Esophagus muscularis mucosa (tissue), 4 donors: ENCODE measurements at regions not wholly inside any gene's neighbourhood (a gene's known extent, or its start where the extent isn't known, plus 50 kb on each side); places are given as distances from the start of the nearest gene placed in this dataset.

ENCODE experiments used
- DNase-seq: peaks from one replicate; pipeline ENCODE4 v3.0.0-alpha.2; 2017; ENCODE audit errors: extremely low spot score
- H3K27ac ChIP-seq, 4 donors: fragments of 200-600 bp; sonication (generic); replicated peaks in 1 of 4; 1 replicate in 3 of 4; 2 replicates in 1 of 4; pipeline ENCODE4 v1.5.1; 2016 to 2019; ENCODE audit warnings: mild to moderate bottlenecking in 1 of 4
- H3K27me3 ChIP-seq, 4 donors: fragments of 200-600 bp; sonication (generic); one replicate each; pipeline versions ENCODE4 v1.5.1 to v1.6.0; 2016 to 2019
- H3K36me3 ChIP-seq, 4 donors: fragments of 200-600 bp; sonication (generic); one replicate each; pipeline ENCODE4 v1.5.1; 2016 to 2019
- H3K4me1 ChIP-seq, 4 donors: fragments of 200-600 bp; sonication (generic); one replicate each; pipeline ENCODE4 v1.5.1; 2016 to 2019
- H3K4me3 ChIP-seq, 4 donors: fragments of 200-600 bp; sonication (generic); 1 replicate in 2 of 4; 2 replicates in 2 of 4; pipeline ENCODE4 v1.5.1; 2016 to 2019; ENCODE audit warnings: mild to moderate bottlenecking in 4 of 4, moderate library complexity in 1 of 4
- H3K9me3 ChIP-seq, 4 donors: fragments of 200-600 bp; sonication (generic); 1 replicate in 3 of 4; 2 replicates in 1 of 4; pipeline ENCODE4 v1.5.1; 2016 to 2019
- CTCF ChIP-seq, 3 experiments: fragments of 200-600 bp in 2 of 3; fragments of 450-650 bp in 1 of 3; sonication (generic) in 2 of 3; IDR thresholded peaks; one replicate each; pipeline ENCODE4 v1.5.1; 2017 to 2019; ENCODE audit warnings: antibody characterized with exemption in 3 of 3, mild to moderate bottlenecking in 2 of 3, moderate library complexity in 1 of 3
- EP300 ChIP-seq: sonication (generic); formaldehyde crosslinking; IDR thresholded peaks from one replicate; pipeline ENCODE4 v1.6.1; 2017; ENCODE audit warnings: antibody characterized with exemption
- POLR2A ChIP-seq: fragments of 450-650 bp; IDR thresholded peaks from one replicate; pipeline ENCODE4 v1.6.1; 2017; ENCODE audit warnings: antibody characterized with exemption, moderate library complexity, mild to moderate bottlenecking, low read depth
- POLR2AphosphoS5 ChIP-seq, 2 donors: sonication (generic); formaldehyde crosslinking; IDR thresholded peaks; one replicate each; pipeline ENCODE4 v1.6.1; 2017; ENCODE audit warnings: antibody characterized with exemption in 2 of 2
- WGBS: methylation state at CpG from one replicate; pipeline ENCODE4 v1.1.5; 2018; 5-methylcytosine and 5-hydroxymethylcytosine counted together
- intact Hi-C: fragments of 100-400 bp; cut with DNase I; formaldehyde crosslinking; loops from one replicate; pipeline ENCODE4 v1.15.1; 2023

DNA sequence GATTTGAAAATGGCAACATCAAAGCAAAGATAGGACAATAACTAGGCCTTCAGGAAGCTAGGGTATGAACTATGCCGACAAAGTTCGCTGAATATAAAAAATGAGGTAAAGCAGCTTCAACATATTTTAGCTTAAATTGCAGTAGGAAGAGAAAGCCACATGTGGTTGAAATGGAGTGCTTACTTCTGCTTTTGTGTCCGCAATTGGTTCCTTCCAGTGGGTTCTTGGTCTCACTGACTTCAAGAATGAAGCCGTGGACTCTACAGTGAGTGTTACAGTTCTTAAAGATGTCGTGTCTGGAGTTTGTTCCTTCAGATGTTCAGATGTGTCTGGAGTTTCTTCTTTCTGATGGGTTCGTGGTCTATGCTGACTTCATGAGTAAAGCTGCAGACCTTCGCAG is 95.2 kb downstream of the APTX start:
- 65% methylated on average over 7 of the region's 7 CpGs for WGBS
- Histone ChIP-seq H3K27ac (no peak overlapping the region), H3K4me1 (peaks cover 0 to 5% (median 2%) of the 10 kb centered on the region in 4 donors), H3K9me3 (peaks cover 0 to 8% (median 0%) of the 10 kb centered on the region in 4 donors), H3K4me3 (no peak overlapping the region), H3K36me3 (no peaks in the 10 kb centered on the region), H3K27me3 (no peaks in the 10 kb centered on the region)
- intact Hi-C loops, result no loop called here
- no peak for DNase-seq
- no peak for TF ChIP-seq POLR2AphosphoS5 (IDR thresholded peaks at IDR 0.05)
- TF ChIP-seq EP300, result no peak
- no peak for TF ChIP-seq CTCF (IDR thresholded peaks at IDR 0.05)
- no peak for TF ChIP-seq POLR2A

DNA sequence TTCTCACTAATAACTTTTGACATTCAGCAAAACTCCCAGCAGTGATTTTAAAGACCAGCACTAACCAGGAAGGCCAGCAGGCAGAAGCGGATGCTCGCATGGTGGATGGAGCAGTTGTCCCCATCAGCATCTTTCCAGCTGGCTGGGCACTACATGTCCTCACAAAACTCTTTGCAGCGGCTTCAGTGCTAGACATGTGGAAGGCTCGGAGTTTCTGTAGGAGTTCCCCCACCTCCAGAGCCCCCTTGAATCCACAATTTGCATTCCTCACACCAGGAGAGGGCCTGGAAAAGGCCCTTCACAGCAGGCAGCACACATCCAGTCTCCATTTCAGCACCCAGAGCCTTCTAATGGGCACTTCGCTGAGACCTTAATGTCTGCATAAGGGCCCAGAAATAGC is 85.6 kb downstream of the APTX start:
- no peak overlapping the region for H3K4me3 ChIP-seq
- no peaks in the 10 kb centered on the region for H3K4me1 ChIP-seq
- no peaks in the 10 kb centered on the region for H3K9me3 ChIP-seq
- no peak for DNase-seq
- H3K27me3 ChIP-seq, result no peaks in the 10 kb centered on the region
- TF ChIP-seq POLR2A (no peak), CTCF (IDR thresholded peaks at IDR 0.05) (no peak), EP300 (no peak)
- no peaks in the 10 kb centered on the region for H3K36me3 ChIP-seq
- intact Hi-C loops, result no loop called here
- H3K27ac ChIP-seq, result no peak overlapping the region
- 87% methylated on average over 4 of the region's 5 CpGs for WGBS

DNA sequence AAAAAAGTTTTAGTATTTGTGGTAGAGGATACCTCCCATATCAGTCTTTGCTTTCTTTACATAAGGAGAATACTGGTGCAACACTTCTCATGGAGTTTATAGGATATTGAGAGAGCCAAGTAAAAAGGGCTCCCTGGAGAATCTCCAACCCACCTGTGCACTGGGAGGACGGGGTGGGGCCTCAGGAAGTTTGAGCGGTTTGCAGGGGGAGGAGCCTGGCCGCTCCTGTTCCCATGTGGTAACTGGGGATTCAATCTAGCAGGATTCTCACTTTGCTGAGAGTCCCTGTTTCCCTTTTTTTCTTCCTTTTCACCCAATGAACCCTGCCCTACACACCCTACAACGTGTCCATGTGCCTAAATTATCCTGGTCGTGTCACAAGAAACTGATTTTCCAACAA is 82.8 kb downstream of the APTX start:
- WGBS, result 57% methylated on average over 5 of the region's 5 CpGs
- TF ChIP-seq POLR2AphosphoS5 (IDR thresholded peaks at IDR 0.05), result no peak
- TF ChIP-seq POLR2A, result no peak
- no peak for TF ChIP-seq EP300
- no peak for TF ChIP-seq CTCF (IDR thresholded peaks at IDR 0.05)
- no peak for DNase-seq
- Histone ChIP-seq H3K27me3 (no peaks in the 10 kb centered on the region), H3K36me3 (no peaks in the 10 kb centered on the region), H3K27ac (no peak overlapping the region), H3K9me3 (peaks cover 0 to 11% (median 4%) of the 10 kb centered on the region in 4 donors), H3K4me3 (no peak overlapping the region), H3K4me1 (no peaks in the 10 kb centered on the region)
- intact Hi-C loops, result no loop called here
